Stomach (tissue), 8 donors: ENCODE measurements at regions not wholly inside any gene's neighbourhood (a gene's known extent, or its start where the extent isn't known, plus 50 kb on each side); places are given as distances from the start of the nearest gene placed in this dataset.

Experiments used
- DNase-seq, 2 donors: peaks; one replicate each; pipeline versions ENCODE4 v3.0.0 to v3.0.0-alpha.2; 2013 to 2019
- H3K27ac ChIP-seq, 5 donors: fragments of 200-600 bp in 4 of 5; sonication (generic) in 4 of 5; one replicate each; pipeline ENCODE4 v1.5.1; 2013 to 2019; ENCODE audit warnings: mild to moderate bottlenecking in 1 of 5, moderate library complexity in 1 of 5
- H3K27me3 ChIP-seq, 3 donors: fragments of 200-600 bp; sonication (generic); one replicate each; pipeline ENCODE4 v1.5.1; 2017 to 2019; ENCODE audit warnings: mixed run types in 1 of 3
- H3K36me3 ChIP-seq, 4 donors: fragments of 200-600 bp; sonication (generic); 1 replicate in 3 of 4; 2 replicates in 1 of 4; pipeline ENCODE4 v1.5.1; 2016 to 2019
- H3K4me1 ChIP-seq, 4 donors: fragments of 200-600 bp; sonication (generic); one replicate each; pipeline ENCODE4 v1.5.1; 2016 to 2019
- H3K4me3 ChIP-seq, 4 donors: fragments of 200-600 bp; sonication (generic) in 3 of 4; one replicate each; pipeline ENCODE4 v1.5.1; 2016 to 2019; ENCODE audit warnings: mild to moderate bottlenecking in 1 of 4
- H3K9me3 ChIP-seq, 4 donors: fragments of 200-600 bp; sonication (generic); one replicate each; pipeline ENCODE4 v1.5.1; 2016 to 2019
- EP300 ChIP-seq: sonication (generic); formaldehyde crosslinking; IDR thresholded peaks from one replicate; pipeline ENCODE4 v1.6.1; 2017; ENCODE audit warnings: antibody characterized with exemption
- POLR2A ChIP-seq, 4 donors: fragments of 450-650 bp; IDR thresholded peaks; one replicate each; pipeline ENCODE4 v1.6.1; 2016; ENCODE audit warnings: antibody characterized with exemption in 4 of 4, control low read depth in 2 of 4, mild to moderate bottlenecking in 1 of 4, moderate library complexity in 1 of 4
- POLR2AphosphoS5 ChIP-seq, 3 donors: sonication (generic); formaldehyde crosslinking; IDR thresholded peaks; one replicate each; pipeline ENCODE4 v1.6.1; 2016; ENCODE audit warnings: antibody characterized with exemption in 3 of 3
- WGBS, 5 donors: extraction: QIAGEN DNeasy Blood & Tissue Kit in 3 of 5; methylation state at CpG; one replicate each; pipeline versions ENCODE4 v1.1.5 to v1.1.7; 2013 to 2018; 5-methylcytosine and 5-hydroxymethylcytosine counted together
- intact Hi-C: fragments of 100-400 bp; cut with DNase I; formaldehyde crosslinking; loops from one replicate; pipeline ENCODE4 v1.15.1; 2023; ENCODE audit warnings: low total_unique reads
- TF ChIP-seq, protein P1 (sequence below), 7 experiments: fragments of 450-650 bp in 4 of 7; fragments of 200-600 bp in 3 of 7; sonication (generic) in 3 of 7; IDR thresholded peaks; one replicate each; pipeline ENCODE4 v1.5.1; 2016 to 2019; ENCODE audit warnings: antibody characterized with exemption in 7 of 7, control low read depth in 2 of 7, mild to moderate bottlenecking in 1 of 7
- donor health status: healthy with polysubstance abuse.
- donor health status: Bipolar disorder and iron deficiency.
- donor health status: healthy.

DNA sequence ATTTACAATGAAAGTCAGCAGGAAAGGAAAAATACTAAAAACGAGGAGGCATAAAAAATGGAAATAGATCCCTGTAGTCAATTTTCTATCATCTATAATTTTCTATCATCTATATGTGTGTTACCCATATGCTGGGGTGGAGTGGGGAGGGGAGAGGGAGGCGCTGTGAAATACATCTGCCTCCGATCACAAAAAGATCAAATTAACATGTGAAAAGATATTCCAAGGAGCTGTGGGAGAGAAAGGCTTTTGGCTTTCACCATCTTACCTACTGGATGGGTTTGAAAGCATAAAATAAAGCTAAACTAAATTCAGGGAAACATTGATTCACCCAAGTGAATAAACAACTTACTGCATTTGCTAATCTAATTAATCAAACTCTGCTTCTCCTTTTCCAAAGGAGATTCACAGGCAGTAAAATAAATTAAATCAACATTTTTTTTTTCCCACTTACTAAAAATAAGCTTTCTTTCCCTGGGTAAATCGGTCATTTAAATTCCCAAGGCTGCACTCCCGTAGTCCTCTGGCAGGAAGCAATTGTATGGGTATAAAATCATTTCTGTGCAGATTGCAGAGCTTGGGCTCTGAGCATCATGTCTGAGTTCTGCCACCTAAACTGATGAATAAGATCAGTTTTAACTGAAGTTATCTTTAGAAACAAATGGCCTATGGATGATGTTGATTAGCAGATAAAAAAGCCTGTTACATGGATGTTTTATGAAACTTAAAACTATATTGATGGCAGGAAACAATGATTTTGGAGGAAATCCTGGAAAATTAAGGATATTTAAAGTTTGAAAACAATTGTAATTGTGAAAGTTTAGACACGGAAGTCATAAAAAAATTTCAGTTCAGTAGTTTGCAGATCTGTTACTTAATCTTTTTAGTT lies 147.9 kb downstream of the SOX4 start:
- H3K9me3 ChIP-seq = no peaks in the 10 kb centered on the region
- peaks cover 0 to 35% (median 6%) of the 10 kb centered on the region in 4 donors for H3K4me1 ChIP-seq
- peak in 1 of 2 donors; percentile 21 for DNase-seq
- intact Hi-C loops = no loop called here
- H3K27me3 ChIP-seq = no peaks in the 10 kb centered on the region
- peak overlapping the region in 3 of 5 donors; percentile 6 to 18 (median 7) for H3K27ac ChIP-seq
- H3K36me3 ChIP-seq = no peaks in the 10 kb centered on the region
- 56 to 71% (median 63%) methylated on average over 6 of the region's 6 CpGs for WGBS, 5 donors
- TF ChIP-seq POLR2AphosphoS5 (IDR thresholded peaks at IDR 0.05) (no peak), POLR2A (IDR thresholded peaks at IDR 0.05) (no peak), EP300 (no peak)
- TF ChIP-seq, protein P1, sequence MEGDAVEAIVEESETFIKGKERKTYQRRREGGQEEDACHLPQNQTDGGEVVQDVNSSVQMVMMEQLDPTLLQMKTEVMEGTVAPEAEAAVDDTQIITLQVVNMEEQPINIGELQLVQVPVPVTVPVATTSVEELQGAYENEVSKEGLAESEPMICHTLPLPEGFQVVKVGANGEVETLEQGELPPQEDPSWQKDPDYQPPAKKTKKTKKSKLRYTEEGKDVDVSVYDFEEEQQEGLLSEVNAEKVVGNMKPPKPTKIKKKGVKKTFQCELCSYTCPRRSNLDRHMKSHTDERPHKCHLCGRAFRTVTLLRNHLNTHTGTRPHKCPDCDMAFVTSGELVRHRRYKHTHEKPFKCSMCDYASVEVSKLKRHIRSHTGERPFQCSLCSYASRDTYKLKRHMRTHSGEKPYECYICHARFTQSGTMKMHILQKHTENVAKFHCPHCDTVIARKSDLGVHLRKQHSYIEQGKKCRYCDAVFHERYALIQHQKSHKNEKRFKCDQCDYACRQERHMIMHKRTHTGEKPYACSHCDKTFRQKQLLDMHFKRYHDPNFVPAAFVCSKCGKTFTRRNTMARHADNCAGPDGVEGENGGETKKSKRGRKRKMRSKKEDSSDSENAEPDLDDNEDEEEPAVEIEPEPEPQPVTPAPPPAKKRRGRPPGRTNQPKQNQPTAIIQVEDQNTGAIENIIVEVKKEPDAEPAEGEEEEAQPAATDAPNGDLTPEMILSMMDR (IDR thresholded peaks at IDR 0.05) = no peak
- H3K4me3 ChIP-seq = no peak overlapping the region

DNA sequence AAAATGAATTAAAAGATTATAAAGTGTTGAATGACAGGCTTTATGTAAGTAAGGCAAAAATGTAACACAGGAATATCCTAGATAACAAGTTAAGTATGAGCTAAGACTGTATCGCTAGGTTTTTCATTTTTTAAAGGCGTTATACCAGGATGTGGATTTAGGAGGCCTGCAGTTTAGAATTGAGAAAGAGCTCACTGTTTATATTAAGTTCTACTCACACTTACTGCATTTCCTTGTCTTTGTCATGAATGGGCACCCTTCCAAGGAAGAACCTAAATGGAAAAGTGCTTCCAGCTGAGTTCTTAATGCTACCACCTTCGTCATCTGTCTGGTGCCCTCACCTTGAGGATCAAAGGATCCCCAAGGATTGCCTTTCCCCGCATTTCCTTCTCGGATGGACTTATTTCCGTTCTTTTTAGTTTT lies 148.7 kb downstream of the SOX4 start:
- Histone ChIP-seq H3K36me3 (no peaks in the 10 kb centered on the region), H3K4me1 (peaks cover 0 to 35% (median 6%) of the 10 kb centered on the region in 4 donors), H3K9me3 (no peaks in the 10 kb centered on the region), H3K4me3 (no peak overlapping the region), H3K27me3 (no peaks in the 10 kb centered on the region), H3K27ac (peak overlapping the region in 2 of 5 donors; percentile 3 to 7)
- TF ChIP-seq POLR2AphosphoS5 (IDR thresholded peaks at IDR 0.05) = no peak
- TF ChIP-seq, protein P1 (IDR thresholded peaks at IDR 0.05) = no peak
- no peak for TF ChIP-seq POLR2A (IDR thresholded peaks at IDR 0.05)
- no peak for TF ChIP-seq EP300
- 62 to 77% (median 67%) methylated on average over 6 of the region's 6 CpGs for WGBS, 5 donors
- DNase-seq = peak in 1 of 2 donors; percentile 60
- intact Hi-C loops = no loop called here

DNA sequence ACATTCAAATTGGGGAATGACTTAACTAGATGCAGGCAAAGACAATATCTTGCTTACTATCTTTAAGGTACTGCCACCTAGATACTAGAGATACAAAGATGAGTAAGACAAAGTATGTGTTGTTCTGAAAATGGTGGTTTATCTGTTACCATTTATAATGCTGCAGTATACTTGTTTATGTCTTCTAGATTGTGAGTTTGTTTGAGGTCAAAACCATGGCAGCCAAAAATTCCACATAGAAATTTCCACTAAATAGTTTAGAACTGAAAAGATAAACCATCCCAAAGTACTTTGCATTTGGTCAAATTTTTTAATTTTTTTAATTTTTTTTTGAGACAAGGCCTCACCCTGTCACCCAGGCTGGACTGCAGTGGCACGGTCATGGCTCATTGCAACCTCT lies 150.8 kb downstream of the SOX4 start:
- TF ChIP-seq, protein P1 (IDR thresholded peaks at IDR 0.05) = no peak
- TF ChIP-seq POLR2A (IDR thresholded peaks at IDR 0.05) = no peak
- TF ChIP-seq EP300 = no peak
- TF ChIP-seq POLR2AphosphoS5 (IDR thresholded peaks at IDR 0.05) = no peak
- DNase-seq = no peak
- intact Hi-C loops = no loop called here
- no peaks in the 10 kb centered on the region for H3K36me3 ChIP-seq
- no peaks in the 10 kb centered on the region for H3K27me3 ChIP-seq
- H3K27ac ChIP-seq = no peak overlapping the region
- H3K4me1 ChIP-seq = peaks cover 0 to 21% (median 6%) of the 10 kb centered on the region in 4 donors
- H3K4me3 ChIP-seq = no peak overlapping the region
- 81 to 96% (median 88%) methylated on average over 1 of the region's 1 CpG for WGBS, 5 donors
- H3K9me3 ChIP-seq = no peaks in the 10 kb centered on the region

DNA sequence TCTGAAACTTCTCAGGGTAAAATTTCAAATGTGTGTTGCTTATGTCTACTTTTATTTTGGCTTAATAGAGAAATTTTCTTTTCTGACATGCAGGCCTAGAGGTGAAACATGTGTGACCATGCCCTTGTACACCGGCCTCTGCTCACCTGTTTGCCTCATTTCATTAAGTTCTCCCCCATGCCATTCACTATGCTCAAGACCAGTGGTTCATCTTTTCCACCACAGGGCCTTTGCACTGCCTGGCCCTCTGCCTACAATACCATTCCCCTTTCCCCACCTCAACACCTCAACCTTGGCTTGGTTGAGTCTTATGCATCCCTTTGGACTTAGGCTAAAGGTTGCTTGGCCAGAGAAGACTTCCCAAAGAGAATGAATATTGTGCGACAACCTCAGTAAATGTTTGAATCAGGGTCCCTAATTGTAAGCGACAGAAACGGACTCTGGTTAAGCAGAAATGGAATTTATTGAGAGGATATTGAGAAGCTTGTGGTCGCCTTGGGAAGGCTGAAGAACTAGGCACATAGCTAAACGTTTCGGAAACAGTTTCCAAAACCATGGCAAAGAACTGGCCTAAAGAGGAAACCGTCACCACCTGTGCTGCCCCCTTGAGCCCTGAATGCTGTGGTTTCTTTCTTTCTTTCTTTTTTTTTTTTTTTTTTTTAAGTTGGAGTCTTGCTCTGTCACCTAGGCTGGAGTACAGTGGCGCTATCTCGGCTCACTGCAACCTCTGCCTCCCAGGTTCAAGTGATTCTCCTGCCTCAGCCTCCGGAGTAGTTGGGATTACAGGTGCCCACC lies 152.2 kb downstream of the SOX4 start:
- Histone ChIP-seq H3K27ac (no peak overlapping the region), H3K36me3 (no peaks in the 10 kb centered on the region), H3K27me3 (no peaks in the 10 kb centered on the region), H3K9me3 (no peaks in the 10 kb centered on the region), H3K4me1 (peaks cover 0 to 16% (median 3%) of the 10 kb centered on the region in 4 donors), H3K4me3 (no peak overlapping the region)
- intact Hi-C loops = no loop called here
- no peak for TF ChIP-seq POLR2AphosphoS5 (IDR thresholded peaks at IDR 0.05)
- TF ChIP-seq POLR2A (IDR thresholded peaks at IDR 0.05) = no peak
- TF ChIP-seq, protein P1 (IDR thresholded peaks at IDR 0.05) = no peak
- no peak for TF ChIP-seq EP300
- WGBS, 5 donors = 87 to 95% (median 92%) methylated on average over 11 of the region's 11 CpGs
- no peak for DNase-seq
